ENCODE measurements at regions not wholly inside any gene's neighbourhood (a gene's known extent, or its start where the extent isn't known, plus 50 kb on each side); places are given as distances from the start of the nearest gene placed in this dataset.

- TF ChIP-seq CTCF (IDR thresholded peaks at IDR 0.05; ENCODE audit: insufficient read depth, low read depth, low read length) (no peak), EZH2 (IDR thresholded peaks at IDR 0.05; ENCODE audit: insufficient read depth, low read length) (no peak)
Measured at GRCh38 chr12:93111773-93112172, 182.7 kb upstream of the EEA1 start.

All from astrocyte (in vitro differentiated cells and primary cell).